Stimulated activated CD4-positive, alpha-beta T cell treated with anti-CD3 and anti-CD28 coated beads, Interleukin-1b, Interleukin-23, amount 100 ng/mL, for 24 hours (primary cell): ENCODE measurements at regions not wholly inside any gene's neighbourhood (a gene's known extent, or its start where the extent isn't known, plus 50 kb on each side); places are given as distances from the start of the nearest gene placed in this dataset.

ENCODE experiments used
- DNase-seq, 4 experiments: peaks; one replicate each; pipeline ENCODE4 v3.0.0-alpha.2; 2020; ENCODE audit warnings: low read depth in 4 of 4, low spot score in 1 of 4

GRCh38 chr20:37598575-37599342, 71.1 kb upstream of the BLCAP start:
- no peak for DNase-seq

GRCh38 chr20:37598100-37598543, 70.4 kb upstream of the BLCAP start:
- no peak for DNase-seq

- no peak for DNase-seq
Measured at GRCh38 chr20:37596890-37597536, 69.3 kb upstream of the BLCAP start.

- no peak for DNase-seq
Measured at GRCh38 chr20:37596168-37596567, 68.5 kb upstream of the BLCAP start.

- DNase-seq, result no peak
Measured at GRCh38 chr20:37593710-37594109, 66.0 kb upstream of the BLCAP start.

- no peak for DNase-seq
Measured at GRCh38 chr20:37590938-37591490, 63.3 kb upstream of the BLCAP start.

GRCh38 chr20:37586078-37586477, 58.4 kb upstream of the BLCAP start:
- DNase-seq, result no peak

- DNase-seq, result no peak
Measured at GRCh38 chr20:37584238-37584807, 56.6 kb upstream of the BLCAP start.

GRCh38 chr20:37581246-37581645, 53.6 kb upstream of the BLCAP start:
- no peak for DNase-seq

- DNase-seq, result no peak
Measured at GRCh38 chr20:37580069-37580468, 52.4 kb upstream of the BLCAP start.

GRCh38 chr20:37579106-37579505, 51.4 kb upstream of the BLCAP start:
- no peak for DNase-seq

GRCh38 chr20:37577981-37578380, 50.3 kb upstream of the BLCAP start:
- DNase-seq, result no peak
